ENCODE measurements at regions not wholly inside any gene's neighbourhood (a gene's known extent, or its start where the extent isn't known, plus 50 kb on each side); places are given as distances from the start of the nearest gene placed in this dataset.

GRCh38 chr7:19853261-19853832 is 79.9 kb upstream of the TMEM196 start:
- Histone ChIP-seq H3K4me3 (no peak overlapping the region), H3K9me3 (no peaks in the 10 kb centered on the region), H3K27ac (no peak overlapping the region), H3K27me3 (no peaks in the 10 kb centered on the region), H3K36me3 (no peaks in the 10 kb centered on the region), H3K4me1 (no peaks in the 10 kb centered on the region)
- DNase-seq = no peak
- intact Hi-C loops (cut with DNase I; ENCODE audit: low total_unique reads) = no loop called here
- no peak for TF ChIP-seq POLR2A (IDR thresholded peaks at IDR 0.05)
- no peak for TF ChIP-seq CTCF (IDR thresholded peaks at IDR 0.05)
- no peak for TF ChIP-seq POLR2AphosphoS5 (IDR thresholded peaks at IDR 0.05)
- no peak for TF ChIP-seq EP300 (IDR thresholded peaks at IDR 0.05)
- 71 to 76% (median 75%) methylated on average over 5 of the region's 5 CpGs for WGBS, 5 donors

GRCh38 chr7:19852192-19852591 is 78.8 kb upstream of the TMEM196 start:
- no peak overlapping the region for H3K27ac ChIP-seq
- H3K4me1 ChIP-seq = no peaks in the 10 kb centered on the region
- 23 to 42% (median 35%) methylated on average over 1 of the region's 1 CpG for WGBS, 5 donors
- H3K27me3 ChIP-seq = no peaks in the 10 kb centered on the region
- intact Hi-C loops (cut with DNase I; ENCODE audit: low total_unique reads) = no loop called here
- no peak for DNase-seq
- no peak for TF ChIP-seq POLR2A (IDR thresholded peaks at IDR 0.05)
- no peak for TF ChIP-seq EP300 (IDR thresholded peaks at IDR 0.05)
- no peak for TF ChIP-seq POLR2AphosphoS5 (IDR thresholded peaks at IDR 0.05)
- no peak for TF ChIP-seq CTCF (IDR thresholded peaks at IDR 0.05)
- no peaks in the 10 kb centered on the region for H3K9me3 ChIP-seq
- no peak overlapping the region for H3K4me3 ChIP-seq
- H3K36me3 ChIP-seq = no peaks in the 10 kb centered on the region

GRCh38 chr7:19851504-19851903 is 78.1 kb upstream of the TMEM196 start:
- H3K4me3 ChIP-seq = no peak overlapping the region
- intact Hi-C loops (cut with DNase I; ENCODE audit: low total_unique reads) = no loop called here
- H3K4me1 ChIP-seq = no peaks in the 10 kb centered on the region
- TF ChIP-seq POLR2AphosphoS5 (IDR thresholded peaks at IDR 0.05) (no peak), EP300 (IDR thresholded peaks at IDR 0.05) (no peak), CTCF (IDR thresholded peaks at IDR 0.05) (no peak), POLR2A (IDR thresholded peaks at IDR 0.05) (no peak)
- 74 to 86% (median 82%) methylated on average over 3 of the region's 3 CpGs for WGBS, 5 donors
- no peak overlapping the region for H3K27ac ChIP-seq
- DNase-seq = no peak
- H3K9me3 ChIP-seq = no peaks in the 10 kb centered on the region
- H3K27me3 ChIP-seq = no peaks in the 10 kb centered on the region
- no peaks in the 10 kb centered on the region for H3K36me3 ChIP-seq

- Histone ChIP-seq H3K27ac (no peak overlapping the region), H3K9me3 (no peaks in the 10 kb centered on the region), H3K36me3 (no peaks in the 10 kb centered on the region), H3K27me3 (no peaks in the 10 kb centered on the region), H3K4me3 (no peak overlapping the region), H3K4me1 (no peaks in the 10 kb centered on the region)
- intact Hi-C loops (cut with DNase I; ENCODE audit: low total_unique reads) = no loop called here
- WGBS, 5 donors = 23 to 44% (median 34%) methylated on average over 2 of the region's 2 CpGs
- DNase-seq = peak in 1 of 2 donors; percentile 2
- TF ChIP-seq POLR2A (IDR thresholded peaks at IDR 0.05) (no peak), POLR2AphosphoS5 (IDR thresholded peaks at IDR 0.05) (no peak), EP300 (IDR thresholded peaks at IDR 0.05) (no peak), CTCF (IDR thresholded peaks at IDR 0.05) (no peak)
These were observed 61.1 kb upstream of the TMEM196 start for GRCh38 chr7:19834566-19834965.

Measured in stomach (tissue), 8 donors.